B cell (primary cell): ENCODE measurements at regions not wholly inside any gene's neighbourhood (a gene's known extent, or its start where the extent isn't known, plus 50 kb on each side); places are given as distances from the start of the nearest gene placed in this dataset.
"Not testable (repeated sequence)": the region's sequence is repeated elsewhere in the genome, so short reads cannot be mapped to it uniquely, and the experiment has no call there.

Experiments used
- ATAC-seq: fragments of 200-7000 bp; cut with Tn5 transposase; one replicate; pipeline ENCODE4 v1.10.0; 2021; ENCODE audit warnings: low read depth, mild to moderate bottlenecking, moderate number of reproducible peaks, moderate library complexity
- CTCF ChIA-PET: fragments of 350-600 bp; sonication (Branson Sonifier 250); formaldehyde crosslinking; loops from one replicate; lab custom pipeline; 2021; ENCODE audit warnings: antibody characterized with exemption, inconsistent platforms; lab: Charles Lee
- POLR2A ChIA-PET: fragments of 350-600 bp; sonication (Branson Sonifier 250); formaldehyde crosslinking; loops from one replicate; lab custom pipeline; 2021; ENCODE audit warnings: antibody characterized with exemption; lab: Charles Lee
- DNase-seq: peaks from one replicate; pipeline ENCODE4 v3.0.0; 2013
- H2AFZ ChIP-seq: 2 replicates; pipeline ENCODE4 v1.6.1; 2012; ENCODE audit warnings: mild to moderate bottlenecking, low read depth, low read length; ENCODE audit not compliant: insufficient read depth, poor library complexity, severe bottlenecking
- H3K27ac ChIP-seq, 2 donors: 1 replicate in 1 of 2; 2 replicates in 1 of 2; pipeline ENCODE4 v1.5.1; 2012 to 2013; ENCODE audit warnings: low read length in 2 of 2, mild to moderate bottlenecking in 2 of 2, moderate library complexity in 1 of 2
- H3K27me3 ChIP-seq, 4 experiments: fragments of 200-600 bp in 1 of 4; sonication (generic) in 1 of 4; replicated peaks in 1 of 4; 1 replicate in 2 of 4; 2 replicates in 2 of 4; pipeline versions ENCODE4 v1.6.1 to v1.7.0; 2013 to 2016; ENCODE audit warnings: low read length in 3 of 4, mild to moderate bottlenecking in 2 of 4, mixed read lengths in 1 of 4, moderate library complexity in 1 of 4; ENCODE audit not compliant: insufficient read depth in 4 of 4, control insufficient read depth in 3 of 4; ENCODE audit errors: control extremely low read depth in 1 of 4
- H3K36me3 ChIP-seq, 2 experiments: replicated peaks in 1 of 2; 1 replicate in 1 of 2; 2 replicates in 1 of 2; pipeline versions ENCODE4 v1.6.1 to v1.7.1; 2013; ENCODE audit warnings: low read length in 1 of 2; ENCODE audit not compliant: insufficient read depth in 2 of 2, control insufficient read depth in 1 of 2; ENCODE audit errors: control extremely low read depth in 1 of 2, extremely low read depth in 1 of 2
- H3K4me1 ChIP-seq, 2 donors: fragments of 200-600 bp in 1 of 2; sonication (generic) in 1 of 2; 1 replicate in 1 of 2; 2 replicates in 1 of 2; pipeline versions ENCODE4 v1.5.1 to v1.6.1; 2013 to 2017; ENCODE audit warnings: low read length in 2 of 2; ENCODE audit not compliant: control insufficient read depth in 2 of 2, insufficient read depth in 2 of 2
- H3K4me2 ChIP-seq: replicated peaks from 2 replicates; pipeline ENCODE3; 2012; ENCODE audit warnings: mild to moderate bottlenecking, low read depth, low read length; ENCODE audit not compliant: poor library complexity, severe bottlenecking
- H3K4me3 ChIP-seq, 5 experiments: fragments of 200-600 bp in 1 of 5; sonication (generic) in 1 of 5; 1 replicate in 3 of 5; 2 replicates in 2 of 5; pipeline versions ENCODE4 v1.5.1 to v1.7.0; 2011 to 2016; ENCODE audit warnings: low read length in 4 of 5, mild to moderate bottlenecking in 4 of 5, low read depth in 2 of 5, control low read depth in 1 of 5, moderate library complexity in 1 of 5; ENCODE audit not compliant: insufficient read depth in 1 of 5; ENCODE audit errors: control extremely low read depth in 1 of 5, extremely low read depth in 1 of 5
- H3K79me2 ChIP-seq: fragments of 200-600 bp; sonication (generic); one replicate; pipeline ENCODE4 v1.6.0; 2016; ENCODE audit warnings: low read length; ENCODE audit not compliant: control insufficient read depth, insufficient read depth
- H3K9ac ChIP-seq: fragments of 200-600 bp; sonication (generic); 2 replicates; pipeline ENCODE4 v1.6.1; 2017; ENCODE audit warnings: mild to moderate bottlenecking, low read length, moderate library complexity
- H3K9me3 ChIP-seq, 3 donors: one replicate each; pipeline versions ENCODE4 v1.6.1 to v1.7.1; 2013; ENCODE audit warnings: low read length in 2 of 3; ENCODE audit not compliant: control insufficient read depth in 2 of 3, insufficient read depth in 1 of 3; ENCODE audit errors: control extremely low read depth in 1 of 3
- H4K20me1 ChIP-seq: 2 replicates; pipeline ENCODE4 v1.6.0; 2012; ENCODE audit warnings: mild to moderate bottlenecking, low read length; ENCODE audit not compliant: insufficient read depth, control insufficient read depth, poor library complexity, severe bottlenecking
- H3K27ac Mint-ChIP-seq: one replicate; pipeline ENCODE4 v1.8.0; 2021; ENCODE audit warnings: mixed read lengths
- H3K27me3 Mint-ChIP-seq: one replicate; pipeline ENCODE4 v1.8.0; 2021; ENCODE audit warnings: mixed read lengths
- H3K4me1 Mint-ChIP-seq: one replicate; pipeline ENCODE4 v1.8.0; 2021; ENCODE audit warnings: mixed read lengths
- H3K4me3 Mint-ChIP-seq: one replicate; pipeline ENCODE4 v1.8.0; 2021; ENCODE audit warnings: mixed read lengths
- H3K9me3 Mint-ChIP-seq: one replicate; pipeline ENCODE4 v1.8.0; 2022; ENCODE audit warnings: mixed read lengths; ENCODE audit not compliant: insufficient read depth
- EZH2 ChIP-seq: IDR thresholded peaks from 2 replicates; pipeline ENCODE4 v1.6.1; 2012; ENCODE audit warnings: borderline replicate concordance, low read depth, mild to moderate bottlenecking, moderate library complexity, low read length; ENCODE audit not compliant: insufficient read depth, poor library complexity, severe bottlenecking
- WGBS: methylation state at CpG from one replicate; pipeline ENCODE4 v1.1.5; 2013; ENCODE audit warnings: missing lambda C conversion rate; ENCODE audit not compliant: insufficient coverage; 5-methylcytosine and 5-hydroxymethylcytosine counted together
- intact Hi-C: fragments of 100-400 bp; cut with micrococcal nuclease; formaldehyde crosslinking; loops from one replicate; pipeline ENCODE4 v1.10.0; 2022
- TF ChIP-seq, protein P1 (sequence below): fragments of 200-600 bp; IDR thresholded peaks from one replicate; pipeline ENCODE4 v1.8.0; 2022; ENCODE audit warnings: antibody characterized with exemption, mild to moderate bottlenecking

DNA sequence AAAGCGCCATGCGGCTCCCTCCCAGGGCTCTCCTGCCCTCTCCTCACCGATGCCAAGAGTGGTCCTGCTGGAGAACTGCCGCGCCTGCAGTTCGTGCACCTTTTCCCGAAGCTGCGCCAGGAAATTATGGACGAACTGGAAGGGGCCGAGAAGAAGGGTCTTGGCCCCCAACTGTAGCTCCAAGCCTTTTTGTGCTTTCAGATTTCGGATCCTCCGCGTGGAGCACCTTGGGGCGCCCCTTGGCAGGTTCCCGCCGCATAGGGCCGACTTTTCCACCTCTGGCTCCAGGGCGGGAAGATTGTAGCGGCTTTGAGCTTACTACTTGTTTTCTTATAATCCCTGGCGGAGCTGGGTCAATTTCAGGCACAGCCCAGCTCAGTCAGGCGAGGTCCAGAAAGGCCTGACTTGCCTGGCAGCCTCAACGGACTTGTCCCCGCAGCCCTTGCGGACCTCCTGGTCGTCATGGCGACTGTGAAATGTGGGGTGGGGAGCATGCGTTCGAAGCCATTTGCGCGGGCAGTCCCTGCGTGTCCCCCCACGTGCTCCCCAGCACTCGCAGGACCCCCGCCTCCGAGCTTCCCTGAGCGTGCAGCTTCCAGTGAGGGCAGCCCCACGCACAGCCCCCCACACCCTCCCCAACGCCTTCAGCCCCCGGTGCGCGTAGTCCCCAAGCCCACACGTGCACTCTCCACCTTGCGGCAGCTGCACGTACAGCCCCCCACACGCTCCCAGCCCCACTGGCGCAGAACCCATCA is 129.9 kb downstream of the KBTBD2 start:
- ChIA-PET CTCF (no interaction called here), POLR2A (no interaction called here)
- H4K20me1 ChIP-seq: no peaks in the 10 kb centered on the region
- no peak for ATAC-seq
- no peaks in the 10 kb centered on the region for H3K79me2 ChIP-seq
- H3K9ac ChIP-seq: peak overlapping the region; percentile 26
- peak overlapping the region in 2 of 5 experiments; percentile 5 to 33 for H3K4me3 ChIP-seq
- H3K4me1 Mint-ChIP-seq: peaks cover 15% of the 10 kb centered on the region
- peaks cover 19 to 21% of the 10 kb centered on the region in 2 donors for H3K4me1 ChIP-seq
- H3K27ac ChIP-seq: no peak overlapping the region
- no peaks in the 10 kb centered on the region for H3K9me3 Mint-ChIP-seq
- intact Hi-C loops: no loop called here
- H3K4me2 ChIP-seq: peak overlapping the region; percentile 54
- H3K27me3 Mint-ChIP-seq: peaks cover 44% of the 10 kb centered on the region
- H3K27me3 ChIP-seq: peaks cover 0 to 26% (median 18%) of the 10 kb centered on the region in 4 experiments
- H3K36me3 ChIP-seq: no peaks in the 10 kb centered on the region
- peak overlapping the region; percentile 73 for H3K4me3 Mint-ChIP-seq
- H3K27ac Mint-ChIP-seq: no peak overlapping the region
- WGBS: 20% methylated on average over 46 of the region's 46 CpGs
- TF ChIP-seq EZH2: no peak
- TF ChIP-seq, protein P1, sequence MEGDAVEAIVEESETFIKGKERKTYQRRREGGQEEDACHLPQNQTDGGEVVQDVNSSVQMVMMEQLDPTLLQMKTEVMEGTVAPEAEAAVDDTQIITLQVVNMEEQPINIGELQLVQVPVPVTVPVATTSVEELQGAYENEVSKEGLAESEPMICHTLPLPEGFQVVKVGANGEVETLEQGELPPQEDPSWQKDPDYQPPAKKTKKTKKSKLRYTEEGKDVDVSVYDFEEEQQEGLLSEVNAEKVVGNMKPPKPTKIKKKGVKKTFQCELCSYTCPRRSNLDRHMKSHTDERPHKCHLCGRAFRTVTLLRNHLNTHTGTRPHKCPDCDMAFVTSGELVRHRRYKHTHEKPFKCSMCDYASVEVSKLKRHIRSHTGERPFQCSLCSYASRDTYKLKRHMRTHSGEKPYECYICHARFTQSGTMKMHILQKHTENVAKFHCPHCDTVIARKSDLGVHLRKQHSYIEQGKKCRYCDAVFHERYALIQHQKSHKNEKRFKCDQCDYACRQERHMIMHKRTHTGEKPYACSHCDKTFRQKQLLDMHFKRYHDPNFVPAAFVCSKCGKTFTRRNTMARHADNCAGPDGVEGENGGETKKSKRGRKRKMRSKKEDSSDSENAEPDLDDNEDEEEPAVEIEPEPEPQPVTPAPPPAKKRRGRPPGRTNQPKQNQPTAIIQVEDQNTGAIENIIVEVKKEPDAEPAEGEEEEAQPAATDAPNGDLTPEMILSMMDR: no peak
- H2AFZ ChIP-seq: peak overlapping the region; percentile 22
- DNase-seq: peak; percentile 25
- peaks cover 0 to 2% (median 0%) of the 10 kb centered on the region in 3 donors for H3K9me3 ChIP-seq

GRCh38 chr7:32760755-32761154 is 130.8 kb downstream of the KBTBD2 start:
- H3K4me3 Mint-ChIP-seq, intact Hi-C loops, ATAC-seq, H4K20me1 ChIP-seq, H3K9me3 Mint-ChIP-seq, H3K27ac ChIP-seq, H3K79me2 ChIP-seq, H3K27ac Mint-ChIP-seq, CTCF ChIA-PET, H2AFZ ChIP-seq, H3K36me3 ChIP-seq, H3K4me2 ChIP-seq, H3K9ac ChIP-seq, H3K9me3 ChIP-seq, POLR2A ChIA-PET, DNase-seq, H3K4me3 ChIP-seq: not testable (repeated sequence)
- peaks cover 15% of the 10 kb centered on the region for H3K4me1 Mint-ChIP-seq
- peaks cover 44% of the 10 kb centered on the region for H3K27me3 Mint-ChIP-seq
- WGBS: 98% methylated on average over 3 of the region's 5 CpGs
- Histone ChIP-seq H3K4me1 (peaks cover 19 to 21% of the 10 kb centered on the region in 2 donors), H3K27me3 (peaks cover 0 to 26% (median 18%) of the 10 kb centered on the region in 4 experiments)

DNA sequence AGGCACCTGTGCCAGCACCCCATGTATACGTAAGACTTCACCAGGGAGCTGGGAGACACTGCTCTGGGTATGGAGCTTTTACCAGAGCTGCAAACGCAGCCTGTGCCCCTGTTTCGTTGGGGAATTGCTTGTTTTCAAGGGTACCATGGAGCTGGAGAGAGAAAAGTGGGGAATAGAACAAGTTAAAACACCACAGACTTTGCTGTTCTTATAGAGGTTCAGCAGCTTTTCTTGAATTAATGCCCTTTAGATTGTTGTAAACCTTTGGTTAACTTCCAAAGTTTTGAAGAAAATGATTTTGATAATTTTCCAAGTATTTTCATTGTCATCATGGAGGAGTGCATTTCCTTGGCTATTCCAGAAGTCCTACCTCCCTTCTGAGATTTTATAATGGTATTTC is 131.7 kb downstream of the KBTBD2 start:
- Histone ChIP-seq H3K27me3 (peaks cover 0 to 26% (median 18%) of the 10 kb centered on the region in 4 experiments), H3K4me1 (peaks cover 19 to 21% of the 10 kb centered on the region in 2 donors)
- DNase-seq, H3K9ac ChIP-seq, H3K9me3 Mint-ChIP-seq, H3K36me3 ChIP-seq, H2AFZ ChIP-seq, intact Hi-C loops, H3K79me2 ChIP-seq, CTCF ChIA-PET, H3K27ac Mint-ChIP-seq, H4K20me1 ChIP-seq, H3K4me3 Mint-ChIP-seq, H3K27ac ChIP-seq, ATAC-seq, H3K9me3 ChIP-seq, H3K4me3 ChIP-seq, POLR2A ChIA-PET, H3K4me2 ChIP-seq: not testable (repeated sequence)
- H3K4me1 Mint-ChIP-seq: peaks cover 15% of the 10 kb centered on the region
- peaks cover 40% of the 10 kb centered on the region for H3K27me3 Mint-ChIP-seq
- WGBS: 100% methylated on average over 3 of the region's 3 CpGs
